H1 (cell line): ENCODE measurements at regions not wholly inside any gene's neighbourhood (a gene's known extent, or its start where the extent isn't known, plus 50 kb on each side); places are given as distances from the start of the nearest gene placed in this dataset.

Experiments used
- CTCF ChIA-PET: fragments of 300-600 bp; sonication (Branson Sonifier 250); formaldehyde crosslinking; loops from one replicate; lab custom pipeline; 2021; ENCODE audit not compliant: partially characterized antibody; lab: Charles Lee
- POLR2A ChIA-PET: fragments of 300-600 bp; sonication (Branson Sonifier 250); formaldehyde crosslinking; loops from one replicate; lab custom pipeline; 2021; ENCODE audit warnings: inconsistent platforms; ENCODE audit not compliant: partially characterized antibody; lab: Charles Lee
- DNase-seq, 2 experiments: peaks; one replicate each; pipeline versions ENCODE4 v3.0.0 to v3.0.0-alpha.2; 2010 to 2022; ENCODE audit warnings: low spot score in 2 of 2, low read depth in 1 of 2, mixed read lengths in 1 of 2
- FAIRE-seq: peaks from 2 replicates; lab custom pipeline; 2011; peaks lifted over from hg19 to GRCh38; lab: Jason Lieb, UNC
- H2AFZ ChIP-seq: 2 replicates; pipeline ENCODE4 v1.8.1; 2012; ENCODE audit warnings: low read length, inconsistent platforms
- H2AK5ac ChIP-seq: 2 replicates; pipeline ENCODE4 v1.6.1; 2013; ENCODE audit warnings: low read depth, low read length
- H2BK120ac ChIP-seq: replicated peaks from 2 replicates; pipeline ENCODE3; 2013; ENCODE audit warnings: low read depth, low read length, inconsistent platforms
- H2BK12ac ChIP-seq: 2 replicates; pipeline ENCODE4 v1.6.1; 2013; ENCODE audit warnings: low read depth, low read length
- H2BK15ac ChIP-seq: 2 replicates; pipeline ENCODE4 v1.6.1; 2013; ENCODE audit warnings: low read length
- H2BK20ac ChIP-seq: 2 replicates; pipeline ENCODE4 v1.6.1; 2013; ENCODE audit warnings: low read length
- H2BK5ac ChIP-seq: 2 replicates; pipeline ENCODE4 v1.6.1; 2013; ENCODE audit warnings: low read depth, low read length
- H3K14ac ChIP-seq: 2 replicates; pipeline ENCODE4 v1.6.1; 2013; ENCODE audit warnings: inconsistent platforms; ENCODE audit not compliant: insufficient read length
- H3K18ac ChIP-seq: 2 replicates; pipeline ENCODE4 v1.6.1; 2013; ENCODE audit warnings: low read length; ENCODE audit errors: extremely low read depth
- H3K23ac ChIP-seq: 2 replicates; pipeline ENCODE4 v1.6.1; 2013; ENCODE audit warnings: inconsistent platforms; ENCODE audit not compliant: insufficient read length
- H3K23me2 ChIP-seq: 2 replicates; pipeline ENCODE4 v1.6.1; 2013; ENCODE audit warnings: low read depth, low read length
- H3K27ac ChIP-seq: 2 replicates; pipeline ENCODE4 v1.6.1; 2011; ENCODE audit warnings: low read depth, low read length, inconsistent platforms
- H3K27me3 ChIP-seq, 4 experiments: replicated peaks in 1 of 4; 1 replicate in 1 of 4; 2 replicates in 3 of 4; pipeline versions ENCODE4 v1.6.1 to v1.8.1; 2011 to 2013; ENCODE audit warnings: low read length in 3 of 4, mild to moderate bottlenecking in 3 of 4, inconsistent platforms in 2 of 4, mixed read lengths in 2 of 4, moderate library complexity in 1 of 4; ENCODE audit not compliant: control insufficient read depth in 3 of 4, insufficient read depth in 3 of 4; ENCODE audit errors: extremely low read depth in 1 of 4
- H3K36me3 ChIP-seq, 4 experiments: 2 replicates each; pipeline versions ENCODE4 v1.6.1 to v1.8.1; 2011 to 2013; ENCODE audit warnings: mild to moderate bottlenecking in 4 of 4, low read length in 3 of 4, moderate library complexity in 2 of 4, control low read depth in 1 of 4, inconsistent platforms in 1 of 4; ENCODE audit not compliant: insufficient read depth in 4 of 4, control insufficient read depth in 2 of 4
- H3K4ac ChIP-seq: replicated peaks from 2 replicates; pipeline ENCODE3; 2013; ENCODE audit warnings: low read length, low read depth, mixed read lengths, inconsistent platforms; ENCODE audit not compliant: insufficient read length
- H3K4me1 ChIP-seq, 4 experiments: replicated peaks in 1 of 4; 1 replicate in 1 of 4; 2 replicates in 3 of 4; pipeline versions ENCODE4 v1.6.1 to v1.8.1; 2011 to 2013; ENCODE audit warnings: low read length in 3 of 4, inconsistent platforms in 2 of 4, mixed read lengths in 1 of 4; ENCODE audit not compliant: insufficient read depth in 4 of 4, control insufficient read depth in 3 of 4
- H3K4me2 ChIP-seq, 2 experiments: 2 replicates each; pipeline versions ENCODE4 v1.6.1 to v1.8.1; 2011 to 2013; ENCODE audit warnings: low read depth in 2 of 2, low read length in 2 of 2, control low read depth in 1 of 2, inconsistent platforms in 1 of 2, mild to moderate bottlenecking in 1 of 2; ENCODE audit not compliant: insufficient read depth in 1 of 2
- H3K4me3 ChIP-seq, 4 experiments: fragments of 200-600, 300-600 bp in 1 of 4; sonication (generic), shearing (Covaris generic), sonication (Bioruptor Twin) in 1 of 4; 2 replicates each; pipeline versions ENCODE4 v1.5.1 to v1.8.1; 2011 to 2016; ENCODE audit warnings: low read length in 4 of 4, low read depth in 3 of 4, control low read depth in 2 of 4, inconsistent platforms in 2 of 4, mild to moderate bottlenecking in 2 of 4, mixed read lengths in 1 of 4, moderate library complexity in 1 of 4; ENCODE audit not compliant: insufficient read depth in 2 of 4; ENCODE audit errors: extremely low read depth in 1 of 4
- H3K56ac ChIP-seq: replicated peaks from 2 replicates; pipeline ENCODE3; 2013; ENCODE audit warnings: low read depth, mild to moderate bottlenecking, mixed read lengths, low read length, inconsistent platforms; ENCODE audit not compliant: insufficient read length
- H3K79me1 ChIP-seq: 2 replicates; pipeline ENCODE4 v1.6.1; 2013; ENCODE audit warnings: low read depth, low read length, control low read depth
- H3K79me2 ChIP-seq, 2 experiments: 2 replicates each; pipeline versions ENCODE4 v1.6.1 to v1.8.1; 2012 to 2013; ENCODE audit warnings: low read length in 2 of 2, mild to moderate bottlenecking in 2 of 2, inconsistent platforms in 1 of 2; ENCODE audit not compliant: insufficient read depth in 2 of 2, control insufficient read depth in 1 of 2
- H3K9ac ChIP-seq, 4 experiments: replicated peaks in 1 of 4; 1 replicate in 1 of 4; 2 replicates in 3 of 4; pipeline versions ENCODE4 v1.6.1 to v1.8.1; 2011 to 2013; ENCODE audit warnings: low read depth in 3 of 4, low read length in 3 of 4, control low read depth in 2 of 4, mild to moderate bottlenecking in 2 of 4, moderate library complexity in 2 of 4, inconsistent platforms in 1 of 4; ENCODE audit errors: extremely low read depth in 1 of 4
- H3K9me3 ChIP-seq, 2 experiments: 2 replicates each; pipeline versions ENCODE4 v1.6.1 to v1.8.1; 2012 to 2013; ENCODE audit warnings: mild to moderate bottlenecking in 2 of 2, moderate library complexity in 2 of 2, control low read depth in 1 of 2, inconsistent platforms in 1 of 2, low read depth in 1 of 2, low read length in 1 of 2, mixed read lengths in 1 of 2; ENCODE audit not compliant: insufficient read depth in 2 of 2
- H4K20me1 ChIP-seq, 2 experiments: replicated peaks in 1 of 2; 2 replicates each; pipeline versions ENCODE3 to v1.8.1; 2011 to 2013; ENCODE audit warnings: inconsistent platforms in 2 of 2, low read length in 2 of 2, mild to moderate bottlenecking in 1 of 2; ENCODE audit not compliant: insufficient read depth in 2 of 2, control insufficient read depth in 1 of 2
- H4K5ac ChIP-seq: 2 replicates; pipeline ENCODE4 v1.6.1; 2013; ENCODE audit warnings: low read length, low read depth, mixed read lengths, inconsistent platforms; ENCODE audit not compliant: insufficient read length
- H4K8ac ChIP-seq: 2 replicates; pipeline ENCODE4 v1.8.0; 2013; ENCODE audit warnings: mild to moderate bottlenecking, moderate library complexity, low read length, inconsistent platforms; ENCODE audit not compliant: insufficient read depth; ENCODE audit errors: extremely low read depth
- H4K91ac ChIP-seq: replicated peaks from 2 replicates; pipeline ENCODE3; 2013; ENCODE audit warnings: low read length, mixed read lengths, inconsistent platforms; ENCODE audit not compliant: insufficient read length
- ATF3 ChIP-seq: IDR thresholded peaks from 2 replicates; pipeline ENCODE4 v1.6.1; 2011; ENCODE audit warnings: low read depth, mild to moderate bottlenecking, low read length; ENCODE audit not compliant: insufficient read depth
- BACH1 ChIP-seq: IDR thresholded peaks from 2 replicates; pipeline ENCODE4 v1.6.1; 2012; ENCODE audit warnings: low read length, improper control_type of control experiment
- BRCA1 ChIP-seq: IDR thresholded peaks from 2 replicates; pipeline ENCODE4 v1.6.1; 2012; ENCODE audit warnings: low read depth, low read length, improper control_type of control experiment
- EZH2 ChIP-seq: fragments of 200-600 bp; sonication (generic); IDR thresholded peaks from 2 replicates; pipeline ENCODE4 v1.7.1; 2012; ENCODE audit warnings: low read depth, mild to moderate bottlenecking, moderate library complexity, low read length, inconsistent platforms; ENCODE audit not compliant: severe bottlenecking
- FOSL1 ChIP-seq: IDR thresholded peaks from 2 replicates; pipeline ENCODE4 v1.6.1; 2011; ENCODE audit warnings: mild to moderate bottlenecking, low read depth, low read length, moderate library complexity; ENCODE audit not compliant: insufficient read depth
- HDAC6 ChIP-seq: IDR thresholded peaks from one replicate; pipeline ENCODE4 v1.7.1; 2012; ENCODE audit warnings: low read depth, mild to moderate bottlenecking, inconsistent platforms, low read length, moderate library complexity
- JUND ChIP-seq: IDR thresholded peaks from 2 replicates; pipeline ENCODE4 v1.6.1; 2011; ENCODE audit warnings: mild to moderate bottlenecking, improper control_type of control experiment, low read length
- KDM5A ChIP-seq: fragments of 200-600 bp; IDR thresholded peaks from 2 replicates; pipeline ENCODE4 v1.7.1; 2012; ENCODE audit warnings: mild to moderate bottlenecking, low read length, inconsistent platforms, mixed read lengths
- NANOG ChIP-seq: IDR thresholded peaks from 2 replicates; pipeline ENCODE4 v1.6.1; 2011; ENCODE audit warnings: low read length, low read depth, mild to moderate bottlenecking, inconsistent platforms; ENCODE audit not compliant: insufficient read depth, poor library complexity, severe bottlenecking
- POLR2A ChIP-seq, 2 experiments: IDR thresholded peaks; 1 replicate in 1 of 2; 2 replicates in 1 of 2; pipeline ENCODE4 v1.6.1; 2011; ENCODE audit warnings: low read depth in 2 of 2, low read length in 2 of 2, mild to moderate bottlenecking in 2 of 2; ENCODE audit errors: control extremely low read depth in 1 of 2
- RFX5 ChIP-seq: IDR thresholded peaks from 2 replicates; pipeline ENCODE4 v1.6.1; 2011; ENCODE audit warnings: low read depth, low read length, improper control_type of control experiment, borderline replicate concordance
- RXRA ChIP-seq: IDR thresholded peaks from 2 replicates; pipeline ENCODE4 v1.6.1; 2011; ENCODE audit warnings: low read depth, mild to moderate bottlenecking, low read length, moderate library complexity; ENCODE audit not compliant: insufficient read depth
- TAF1 ChIP-seq: IDR thresholded peaks from 2 replicates; pipeline ENCODE4 v1.6.1; 2011; ENCODE audit warnings: mild to moderate bottlenecking, low read depth, low read length
- TBP ChIP-seq: IDR thresholded peaks from 2 replicates; pipeline ENCODE4 v1.6.1; 2011; ENCODE audit warnings: low read depth, low read length, improper control_type of control experiment
- WGBS, 2 experiments: shearing (Covaris generic) in 1 of 2; methylation state at CpG; one replicate each; pipeline versions ENCODE4 v1.1.6 to v1.1.7; 2013 to 2015; ENCODE audit warnings: low lambda C conversion rate in 2 of 2, mixed read lengths in 2 of 2, inconsistent platforms in 1 of 2, low coverage in 1 of 2, missing lambda C conversion rate in 1 of 2; ENCODE audit not compliant: insufficient replicate concordance in 2 of 2, insufficient coverage in 1 of 2, insufficient read length in 1 of 2; ENCODE audit errors: extremely low coverage in 1 of 2, missing lambda C conversion rate in 1 of 2; 5-methylcytosine and 5-hydroxymethylcytosine counted together
- TF ChIP-seq, protein P1 (sequence below): IDR thresholded peaks from 2 replicates; pipeline ENCODE4 v1.6.1; 2012; ENCODE audit warnings: inconsistent platforms

GRCh38 chr6:105901583-105901982, 184.6 kb upstream of the PRDM1 start:
- Histone ChIP-seq H3K9ac (no peak overlapping the region), H3K4me1 (no peaks in the 10 kb centered on the region), H4K8ac (no peak overlapping the region), H2BK5ac (no peak overlapping the region), H4K91ac (no peak overlapping the region), H3K23ac (no peak overlapping the region), H3K18ac (no peak overlapping the region), H4K20me1 (no peaks in the 10 kb centered on the region), H2BK15ac (no peak overlapping the region), H3K4me3 (no peak overlapping the region), H3K14ac (no peak overlapping the region), H2BK12ac (no peak overlapping the region), H3K9me3 (no peaks in the 10 kb centered on the region), H3K27me3 (no peaks in the 10 kb centered on the region), H3K4ac (no peak overlapping the region), H2AFZ (no peak overlapping the region), H4K5ac (no peak overlapping the region), H3K36me3 (no peaks in the 10 kb centered on the region), H2AK5ac (no peak overlapping the region), H2BK20ac (no peak overlapping the region), H3K79me2 (no peaks in the 10 kb centered on the region), H3K23me2 (no peaks in the 10 kb centered on the region), H3K56ac (no peak overlapping the region), H2BK120ac (no peak overlapping the region), H3K79me1 (no peaks in the 10 kb centered on the region), H3K27ac (no peak overlapping the region), H3K4me2 (no peak overlapping the region)
- POLR2A ChIA-PET = no interaction called here
- FAIRE-seq (no peak), DNase-seq (no peak)
- CTCF ChIA-PET = interaction anchor here (1.2 kb wide), 1 partner anchor 171 kb away, joined by 3 read pairs; no protein-coding TSS in a partner anchor
- WGBS, 2 experiments = 91% methylated on average over 3 of the region's 3 CpGs; no CpG with 5 or more reads in 1 of the 2 experiments
- no peak for TF ChIP-seq FOSL1
- no peak for TF ChIP-seq KDM5A
- TF ChIP-seq EZH2 = no peak
- TF ChIP-seq BRCA1 = no peak
- no peak for TF ChIP-seq RFX5
- no peak for TF ChIP-seq POLR2A (IDR thresholded peaks at IDR 0.05; ENCODE audit: control extremely low read depth in 1 of 2, low read depth in 2 of 2, low read length in 2 of 2)
- no peak for TF ChIP-seq NANOG
- TF ChIP-seq TAF1 = no peak
- TF ChIP-seq BACH1 = no peak
- TF ChIP-seq HDAC6 = no peak
- no peak for TF ChIP-seq TBP
- TF ChIP-seq RXRA = no peak
- TF ChIP-seq, protein P1, sequence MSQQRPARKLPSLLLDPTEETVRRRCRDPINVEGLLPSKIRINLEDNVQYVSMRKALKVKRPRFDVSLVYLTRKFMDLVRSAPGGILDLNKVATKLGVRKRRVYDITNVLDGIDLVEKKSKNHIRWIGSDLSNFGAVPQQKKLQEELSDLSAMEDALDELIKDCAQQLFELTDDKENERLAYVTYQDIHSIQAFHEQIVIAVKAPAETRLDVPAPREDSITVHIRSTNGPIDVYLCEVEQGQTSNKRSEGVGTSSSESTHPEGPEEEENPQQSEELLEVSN = no peak
- no peak for TF ChIP-seq ATF3
- no peak for TF ChIP-seq JUND
